Neural progenitor cell (in vitro differentiated cells): ENCODE measurements at regions not wholly inside any gene's neighbourhood (a gene's known extent, or its start where the extent isn't known, plus 50 kb on each side); places are given as distances from the start of the nearest gene placed in this dataset.

Experiments
- DNase-seq: peaks from one replicate; pipeline ENCODE4 v3.0.0-alpha.2; 2016; ENCODE audit warnings: low spot score
- H2AFZ ChIP-seq: fragments of 200-600 bp; sonication (generic); replicated peaks from 2 replicates; pipeline ENCODE4 v1.6.1; 2016; ENCODE audit warnings: antibody characterized with exemption
- H3F3A ChIP-seq: fragments of 200-600 bp; sonication (generic); 2 replicates; pipeline ENCODE4 v1.6.1; 2016; ENCODE audit warnings: antibody characterized with exemption, low read depth
- H3K27ac ChIP-seq: fragments of 200-600 bp; sonication (generic); 2 replicates; pipeline ENCODE4 v1.5.1; 2016; ENCODE audit warnings: mild to moderate bottlenecking
- H3K27me3 ChIP-seq: fragments of 200-600 bp; sonication (generic); 2 replicates; pipeline ENCODE4 v1.6.1; 2016; ENCODE audit warnings: mild to moderate bottlenecking, moderate library complexity
- H3K36me3 ChIP-seq: fragments of 200-600 bp; sonication (generic); 2 replicates; pipeline ENCODE4 v1.5.1; 2016
- H3K4me1 ChIP-seq: fragments of 200-600 bp; sonication (generic); 2 replicates; pipeline ENCODE4 v1.6.1; 2016; ENCODE audit warnings: mixed run types
- H3K4me2 ChIP-seq: fragments of 200-600 bp; sonication (generic); 2 replicates; pipeline ENCODE4 v1.6.1; 2016
- H3K4me3 ChIP-seq: fragments of 200-600 bp; sonication (generic); 2 replicates; pipeline ENCODE4 v1.5.1; 2016
- H3K79me2 ChIP-seq: fragments of 200-600 bp; sonication (generic); 2 replicates; pipeline ENCODE4 v1.6.1; 2016; ENCODE audit warnings: low read depth
- H3K9ac ChIP-seq: fragments of 200-600 bp; sonication (generic); 2 replicates; pipeline ENCODE4 v1.6.1; 2016
- H3K9me3 ChIP-seq: fragments of 200-600 bp; sonication (generic); 2 replicates; pipeline ENCODE4 v1.5.1; 2016; ENCODE audit warnings: low read depth
- H4K20me1 ChIP-seq: fragments of 200-600 bp; sonication (generic); 2 replicates; pipeline ENCODE4 v1.6.1; 2016; ENCODE audit warnings: low read depth
- H3K27ac Mint-ChIP-seq: 3 replicates; pipeline ENCODE4 v1.8.0; 2021; ENCODE audit warnings: mixed read lengths
- H3K27me3 Mint-ChIP-seq: 2 replicates; pipeline ENCODE4 v1.8.0; 2022; ENCODE audit warnings: low read depth, mild to moderate bottlenecking, inconsistent platforms, moderate library complexity, mixed read lengths; ENCODE audit not compliant: insufficient read depth
- H3K36me3 Mint-ChIP-seq: 3 replicates; pipeline ENCODE4 v1.8.0; 2021; ENCODE audit warnings: mixed read lengths
- H3K4me1 Mint-ChIP-seq: 3 replicates; pipeline ENCODE4 v1.8.0; 2021; ENCODE audit warnings: mixed read lengths
- H3K4me3 Mint-ChIP-seq: 3 replicates; pipeline ENCODE4 v1.8.0; 2021; ENCODE audit warnings: mild to moderate bottlenecking, moderate library complexity, mixed read lengths
- H3K9me3 Mint-ChIP-seq: 3 replicates; pipeline ENCODE4 v1.8.0; 2020; ENCODE audit warnings: mixed read lengths
- EZH2 ChIP-seq: fragments of 200-600 bp; sonication (generic); IDR thresholded peaks from 2 replicates; pipeline ENCODE4 v1.6.1; 2017; ENCODE audit warnings: antibody characterized with exemption, mild to moderate bottlenecking, moderate library complexity
- EZH2phosphoT487 ChIP-seq: fragments of 200-600 bp; sonication (generic); IDR thresholded peaks from 2 replicates; pipeline ENCODE4 v1.6.1; 2017; ENCODE audit warnings: antibody characterized with exemption
- TF ChIP-seq, protein P1 (sequence below): fragments of 200-600 bp; sonication (generic); IDR thresholded peaks from 2 replicates; pipeline ENCODE4 v1.5.1; 2017; ENCODE audit warnings: antibody characterized with exemption, mild to moderate bottlenecking

DNA sequence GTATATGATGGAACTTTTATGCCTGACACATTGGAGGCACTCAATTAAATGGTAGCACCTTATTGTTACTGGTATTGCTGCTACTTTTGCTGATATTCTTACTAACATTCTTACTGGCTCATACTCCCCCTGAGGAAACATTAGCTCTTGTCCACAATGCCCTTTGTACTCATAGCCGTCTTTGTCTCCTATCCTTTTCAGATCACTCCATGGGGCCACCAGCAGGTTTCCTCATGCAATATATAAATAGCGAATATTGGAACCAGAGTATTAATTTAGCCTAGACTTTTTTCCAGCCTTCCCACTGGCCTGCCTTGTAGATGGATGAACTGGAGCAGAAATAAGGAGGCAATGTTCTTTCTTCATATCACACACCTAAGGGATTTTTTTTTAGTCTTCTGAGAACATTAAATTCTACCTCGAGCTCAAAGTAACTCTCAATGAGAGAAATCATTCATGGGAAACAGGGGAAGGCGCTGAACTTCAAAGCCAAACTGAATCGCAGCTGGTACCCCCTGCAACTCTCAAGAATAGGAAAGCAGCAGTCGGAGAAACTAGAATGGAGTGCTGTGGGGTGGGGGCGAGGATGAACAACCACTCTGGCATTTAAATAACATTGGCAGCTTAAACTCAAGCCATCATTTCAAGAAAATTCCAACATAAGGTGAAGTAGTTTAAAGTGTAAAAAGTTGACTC lies 300.3 kb downstream of the TAFA4 start:
- no peak overlapping the region for H3K9ac ChIP-seq
- H3K36me3 ChIP-seq: no peaks in the 10 kb centered on the region
- H3K27me3 Mint-ChIP-seq: no peaks in the 10 kb centered on the region
- H3F3A ChIP-seq: peaks cover 9% of the 10 kb centered on the region
- DNase-seq: peak; percentile 46
- peak overlapping the region; percentile 10 for H3K4me3 Mint-ChIP-seq
- H3K36me3 Mint-ChIP-seq: peaks cover 11% of the 10 kb centered on the region
- peaks cover 19% of the 10 kb centered on the region for H3K4me1 ChIP-seq
- TF ChIP-seq EZH2 (no peak), EZH2phosphoT487 (no peak)
- TF ChIP-seq, protein P1, sequence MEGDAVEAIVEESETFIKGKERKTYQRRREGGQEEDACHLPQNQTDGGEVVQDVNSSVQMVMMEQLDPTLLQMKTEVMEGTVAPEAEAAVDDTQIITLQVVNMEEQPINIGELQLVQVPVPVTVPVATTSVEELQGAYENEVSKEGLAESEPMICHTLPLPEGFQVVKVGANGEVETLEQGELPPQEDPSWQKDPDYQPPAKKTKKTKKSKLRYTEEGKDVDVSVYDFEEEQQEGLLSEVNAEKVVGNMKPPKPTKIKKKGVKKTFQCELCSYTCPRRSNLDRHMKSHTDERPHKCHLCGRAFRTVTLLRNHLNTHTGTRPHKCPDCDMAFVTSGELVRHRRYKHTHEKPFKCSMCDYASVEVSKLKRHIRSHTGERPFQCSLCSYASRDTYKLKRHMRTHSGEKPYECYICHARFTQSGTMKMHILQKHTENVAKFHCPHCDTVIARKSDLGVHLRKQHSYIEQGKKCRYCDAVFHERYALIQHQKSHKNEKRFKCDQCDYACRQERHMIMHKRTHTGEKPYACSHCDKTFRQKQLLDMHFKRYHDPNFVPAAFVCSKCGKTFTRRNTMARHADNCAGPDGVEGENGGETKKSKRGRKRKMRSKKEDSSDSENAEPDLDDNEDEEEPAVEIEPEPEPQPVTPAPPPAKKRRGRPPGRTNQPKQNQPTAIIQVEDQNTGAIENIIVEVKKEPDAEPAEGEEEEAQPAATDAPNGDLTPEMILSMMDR: no peak
- no peak overlapping the region for H2AFZ ChIP-seq
- H3K27ac Mint-ChIP-seq: peak overlapping the region; percentile 67
- H3K4me1 Mint-ChIP-seq: peaks cover 27% of the 10 kb centered on the region
- no peaks in the 10 kb centered on the region for H3K27me3 ChIP-seq
- peaks cover 30% of the 10 kb centered on the region for H3K9me3 Mint-ChIP-seq
- H3K9me3 ChIP-seq: no peaks in the 10 kb centered on the region
- H3K27ac ChIP-seq: no peak overlapping the region
- no peaks in the 10 kb centered on the region for H4K20me1 ChIP-seq
- H3K79me2 ChIP-seq: no peaks in the 10 kb centered on the region
- peak overlapping the region; percentile 48 for H3K4me2 ChIP-seq
- H3K4me3 ChIP-seq: peak overlapping the region; percentile 10

GRCh38 chr3:68620211-68620610 lies 312.1 kb downstream of the TAFA4 start:
- TF ChIP-seq, protein P1: no peak
- TF ChIP-seq EZH2phosphoT487: no peak
- no peak for TF ChIP-seq EZH2
- Histone ChIP-seq H3K27ac (no peak overlapping the region), H3F3A (no peaks in the 10 kb centered on the region), H3K36me3 (no peaks in the 10 kb centered on the region), H3K9ac (no peak overlapping the region), H3K27me3 (no peaks in the 10 kb centered on the region), H3K79me2 (no peaks in the 10 kb centered on the region), H2AFZ (no peak overlapping the region), H4K20me1 (no peaks in the 10 kb centered on the region), H3K9me3 (peaks cover 2% of the 10 kb centered on the region), H3K4me2 (no peak overlapping the region), H3K4me1 (no peaks in the 10 kb centered on the region), H3K4me3 (no peak overlapping the region)
- H3K27me3 Mint-ChIP-seq: peaks cover 2% of the 10 kb centered on the region
- H3K27ac Mint-ChIP-seq: no peak overlapping the region
- H3K4me1 Mint-ChIP-seq: peaks cover 4% of the 10 kb centered on the region
- peaks cover 12% of the 10 kb centered on the region for H3K9me3 Mint-ChIP-seq
- no peaks in the 10 kb centered on the region for H3K36me3 Mint-ChIP-seq
- no peak overlapping the region for H3K4me3 Mint-ChIP-seq
- no peak for DNase-seq

DNA sequence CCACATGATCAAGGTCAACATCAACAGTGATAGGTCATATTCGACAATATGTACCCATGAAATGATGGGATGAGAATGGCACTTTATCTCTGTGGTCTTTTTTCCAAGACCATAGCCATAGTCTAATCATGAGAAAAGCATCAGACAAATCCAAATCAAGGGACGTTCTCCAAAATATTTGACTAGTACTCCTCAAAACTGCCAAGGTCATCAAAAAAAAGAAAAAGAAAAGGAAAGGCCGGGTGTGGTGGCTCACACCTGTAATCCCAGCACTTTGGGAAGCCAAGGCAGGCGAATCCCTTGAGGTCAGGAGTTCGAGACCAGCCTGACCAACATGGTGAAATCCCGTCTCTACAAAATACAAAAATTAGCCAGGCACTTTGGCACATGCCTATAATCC lies 318.3 kb downstream of the TAFA4 start:
- Histone ChIP-seq H3K27me3 (no peaks in the 10 kb centered on the region), H3K27ac (no peak overlapping the region), H3K36me3 (no peaks in the 10 kb centered on the region), H3K4me1 (no peaks in the 10 kb centered on the region), H3K4me3 (no peak overlapping the region), H2AFZ (no peak overlapping the region), H3K9ac (no peak overlapping the region), H3K79me2 (no peaks in the 10 kb centered on the region), H4K20me1 (no peaks in the 10 kb centered on the region), H3K4me2 (no peak overlapping the region), H3K9me3 (no peaks in the 10 kb centered on the region), H3F3A (no peaks in the 10 kb centered on the region)
- Mint-ChIP-seq H3K9me3 (peaks cover 7% of the 10 kb centered on the region), H3K36me3 (peaks cover 2% of the 10 kb centered on the region), H3K27ac (no peak overlapping the region), H3K4me3 (no peak overlapping the region), H3K27me3 (peaks cover 3% of the 10 kb centered on the region), H3K4me1 (peaks cover 4% of the 10 kb centered on the region)
- TF ChIP-seq EZH2: no peak
- TF ChIP-seq, protein P1: no peak
- DNase-seq: no peak
